ENCODE measurements at regions not wholly inside any gene's neighbourhood (a gene's known extent, or its start where the extent isn't known, plus 50 kb on each side); places are given as distances from the start of the nearest gene placed in this dataset.

DNA sequence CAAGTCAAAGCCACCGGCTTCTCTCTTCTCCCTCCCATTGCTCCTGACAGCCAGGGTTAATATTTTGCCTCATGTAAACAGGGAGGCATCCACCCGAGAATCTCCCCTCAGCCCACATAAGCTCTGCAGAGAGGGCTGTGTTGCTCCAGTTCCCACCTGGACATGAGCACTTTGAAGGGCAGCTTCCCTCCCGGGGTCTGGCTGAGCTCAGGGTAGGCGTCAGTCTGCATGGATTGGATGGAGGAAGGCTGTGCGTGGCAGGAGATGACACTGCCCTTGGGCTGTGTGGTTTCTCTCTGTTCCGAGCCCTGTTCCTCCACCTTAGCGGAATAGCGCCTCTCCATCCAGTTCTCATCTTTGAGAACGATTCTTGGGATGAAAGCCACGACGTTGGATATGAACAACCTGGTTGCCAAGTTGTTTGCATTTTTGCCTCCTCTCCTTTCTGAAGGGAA is 53.7 kb upstream of the ETS2 start:
- TF ChIP-seq, protein P1, sequence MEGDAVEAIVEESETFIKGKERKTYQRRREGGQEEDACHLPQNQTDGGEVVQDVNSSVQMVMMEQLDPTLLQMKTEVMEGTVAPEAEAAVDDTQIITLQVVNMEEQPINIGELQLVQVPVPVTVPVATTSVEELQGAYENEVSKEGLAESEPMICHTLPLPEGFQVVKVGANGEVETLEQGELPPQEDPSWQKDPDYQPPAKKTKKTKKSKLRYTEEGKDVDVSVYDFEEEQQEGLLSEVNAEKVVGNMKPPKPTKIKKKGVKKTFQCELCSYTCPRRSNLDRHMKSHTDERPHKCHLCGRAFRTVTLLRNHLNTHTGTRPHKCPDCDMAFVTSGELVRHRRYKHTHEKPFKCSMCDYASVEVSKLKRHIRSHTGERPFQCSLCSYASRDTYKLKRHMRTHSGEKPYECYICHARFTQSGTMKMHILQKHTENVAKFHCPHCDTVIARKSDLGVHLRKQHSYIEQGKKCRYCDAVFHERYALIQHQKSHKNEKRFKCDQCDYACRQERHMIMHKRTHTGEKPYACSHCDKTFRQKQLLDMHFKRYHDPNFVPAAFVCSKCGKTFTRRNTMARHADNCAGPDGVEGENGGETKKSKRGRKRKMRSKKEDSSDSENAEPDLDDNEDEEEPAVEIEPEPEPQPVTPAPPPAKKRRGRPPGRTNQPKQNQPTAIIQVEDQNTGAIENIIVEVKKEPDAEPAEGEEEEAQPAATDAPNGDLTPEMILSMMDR (IDR thresholded peaks at IDR 0.05), result no peak
- no peak for TF ChIP-seq POLR2A (IDR thresholded peaks at IDR 0.05)
